Activated naive CD4-positive, alpha-beta T cell treated with anti-CD3 and anti-CD28 coated beads, Interleukin-2, amount 50 U/mL, for 72 hours (primary cell): ENCODE measurements at regions not wholly inside any gene's neighbourhood (a gene's known extent, or its start where the extent isn't known, plus 50 kb on each side); places are given as distances from the start of the nearest gene placed in this dataset.
"Not testable (repeated sequence)": the region's sequence is repeated elsewhere in the genome, so short reads cannot be mapped to it uniquely, and the experiment has no call there.

Source experiments
- ATAC-seq, 2 donors: fragments of 150-1000 bp; cut with Tn5 transposase; 2 replicates each; pipeline ENCODE4 v1.10.0; 2021; ENCODE audit warnings: mild to moderate bottlenecking in 2 of 2, moderate library complexity in 2 of 2
- DNase-seq, 2 donors: peaks; one replicate each; pipeline ENCODE4 v3.0.0; 2021 to 2022; ENCODE audit warnings: low spot score in 2 of 2
- H3K27ac Mint-ChIP-seq, 2 donors: one replicate each; pipeline ENCODE4 v1.8.0; 2022; ENCODE audit warnings: mild to moderate bottlenecking in 2 of 2, mixed read lengths in 2 of 2
- H3K36me3 Mint-ChIP-seq, 2 donors: one replicate each; pipeline ENCODE4 v1.8.0; 2022; ENCODE audit warnings: mixed read lengths in 2 of 2
- H3K9me3 Mint-ChIP-seq, 2 donors: one replicate each; pipeline ENCODE4 v1.8.0; 2022; ENCODE audit warnings: mixed read lengths in 2 of 2

- Mint-ChIP-seq H3K9me3 (no peaks in the 10 kb centered on the region), H3K36me3 (no peaks in the 10 kb centered on the region), H3K27ac (peak overlapping the region; percentile 26 to 63)
- ATAC-seq (peak; percentile 30 to 65), DNase-seq (no peak)
Observed at GRCh38 chr14:105700622-105701288, 174.4 kb downstream of the TMEM121 start.

GRCh38 chr14:105701456-105702274, 175.3 kb downstream of the TMEM121 start:
- no peaks in the 10 kb centered on the region for H3K36me3 Mint-ChIP-seq
- H3K27ac Mint-ChIP-seq = peak overlapping the region; percentile 63 to 94
- ATAC-seq = peak; percentile 15 to 48
- no peaks in the 10 kb centered on the region for H3K9me3 Mint-ChIP-seq
- no peak for DNase-seq

- ATAC-seq (no peak), DNase-seq (no peak)
- H3K27ac Mint-ChIP-seq = peak overlapping the region; percentile 63 to 78
- H3K36me3 Mint-ChIP-seq = no peaks in the 10 kb centered on the region
- H3K9me3 Mint-ChIP-seq = no peaks in the 10 kb centered on the region
Observed at GRCh38 chr14:105702275-105702817, 176.0 kb downstream of the TMEM121 start.

- H3K36me3 Mint-ChIP-seq, H3K9me3 Mint-ChIP-seq, H3K27ac Mint-ChIP-seq, ATAC-seq, DNase-seq: not testable (repeated sequence)
Observed at GRCh38 chr14:105703044-105703665, 176.8 kb downstream of the TMEM121 start.

- not testable (repeated sequence) for ATAC-seq, H3K36me3 Mint-ChIP-seq, H3K9me3 Mint-ChIP-seq, DNase-seq, H3K27ac Mint-ChIP-seq
Observed at GRCh38 chr14:105704091-105704490, 177.7 kb downstream of the TMEM121 start.

GRCh38 chr14:105704492-105704891, 178.1 kb downstream of the TMEM121 start:
- not testable (repeated sequence) for ATAC-seq, H3K27ac Mint-ChIP-seq, H3K36me3 Mint-ChIP-seq

GRCh38 chr14:105705512-105705861, 179.1 kb downstream of the TMEM121 start:
- not testable (repeated sequence) for H3K27ac Mint-ChIP-seq, H3K9me3 Mint-ChIP-seq, ATAC-seq, H3K36me3 Mint-ChIP-seq, DNase-seq

More at GRCh38 chr14:105704492-105704891, 178.1 kb downstream of the TMEM121 start:
- H3K9me3 Mint-ChIP-seq, DNase-seq: not testable (repeated sequence)

- peak in 1 of 2 donors; percentile 22 for ATAC-seq
- not testable (repeated sequence) for H3K27ac Mint-ChIP-seq, DNase-seq, H3K9me3 Mint-ChIP-seq, H3K36me3 Mint-ChIP-seq
Observed at GRCh38 chr14:105705862-105706700, 179.7 kb downstream of the TMEM121 start.

GRCh38 chr14:105706701-105707019, 180.3 kb downstream of the TMEM121 start:
- not testable (repeated sequence) for DNase-seq, H3K9me3 Mint-ChIP-seq, ATAC-seq, H3K27ac Mint-ChIP-seq, H3K36me3 Mint-ChIP-seq

- not testable (repeated sequence) for ATAC-seq, DNase-seq, H3K9me3 Mint-ChIP-seq, H3K36me3 Mint-ChIP-seq, H3K27ac Mint-ChIP-seq
Observed at GRCh38 chr14:105707099-105707498, 180.7 kb downstream of the TMEM121 start.

- not testable (repeated sequence) for H3K9me3 Mint-ChIP-seq
Observed at GRCh38 chr14:105707723-105708151, 181.4 kb downstream of the TMEM121 start.

GRCh38 chr14:105708251-105709134, 182.1 kb downstream of the TMEM121 start:
- not testable (repeated sequence) for H3K27ac Mint-ChIP-seq, H3K36me3 Mint-ChIP-seq, ATAC-seq, H3K9me3 Mint-ChIP-seq, DNase-seq

More at GRCh38 chr14:105707723-105708151, 181.4 kb downstream of the TMEM121 start:
- not testable (repeated sequence) for H3K27ac Mint-ChIP-seq, ATAC-seq, DNase-seq, H3K36me3 Mint-ChIP-seq

- H3K36me3 Mint-ChIP-seq = no peaks in the 10 kb centered on the region
- H3K9me3 Mint-ChIP-seq = no peaks in the 10 kb centered on the region
- DNase-seq (no peak), ATAC-seq (peak; percentile 11 to 21)
- no peak overlapping the region for H3K27ac Mint-ChIP-seq
Observed at GRCh38 chr14:105709281-105710118, 183.1 kb downstream of the TMEM121 start.

GRCh38 chr14:105710119-105711043, 184.0 kb downstream of the TMEM121 start:
- Mint-ChIP-seq H3K27ac (no peak overlapping the region), H3K36me3 (no peaks in the 10 kb centered on the region), H3K9me3 (no peaks in the 10 kb centered on the region)
- ATAC-seq = no peak
- DNase-seq = no peak
